Skeletal muscle tissue (tissue), 3 donors: ENCODE measurements at regions not wholly inside any gene's neighbourhood (a gene's known extent, or its start where the extent isn't known, plus 50 kb on each side); places are given as distances from the start of the nearest gene placed in this dataset.

Experiments used
- H3K27ac ChIP-seq: one replicate; pipeline ENCODE4 v1.7.0; 2013; ENCODE audit warnings: mild to moderate bottlenecking, low read depth, low read length, inconsistent platforms
- H3K27me3 ChIP-seq, 3 donors: one replicate each; pipeline ENCODE4 v1.7.0; 2013; ENCODE audit warnings: low read length in 3 of 3; ENCODE audit not compliant: control insufficient read depth in 3 of 3, insufficient read depth in 3 of 3
- H3K36me3 ChIP-seq, 3 donors: one replicate each; pipeline ENCODE4 v1.7.0; 2013; ENCODE audit warnings: low read length in 3 of 3; ENCODE audit not compliant: control insufficient read depth in 3 of 3, insufficient read depth in 3 of 3
- H3K4me1 ChIP-seq, 3 donors: one replicate each; pipeline ENCODE4 v1.7.0; 2013; ENCODE audit warnings: low read length in 3 of 3, mild to moderate bottlenecking in 3 of 3; ENCODE audit not compliant: control insufficient read depth in 3 of 3, insufficient read depth in 3 of 3
- H3K4me3 ChIP-seq, 3 donors: one replicate each; pipeline ENCODE4 v1.7.0; 2013; ENCODE audit warnings: low read length in 3 of 3
- H3K9ac ChIP-seq, 3 donors: one replicate each; pipeline ENCODE4 v1.7.0; 2013; ENCODE audit warnings: low read length in 3 of 3, mild to moderate bottlenecking in 3 of 3, moderate library complexity in 2 of 3, low read depth in 1 of 3
- H3K9me3 ChIP-seq, 3 donors: one replicate each; pipeline ENCODE4 v1.7.0; 2013; ENCODE audit warnings: low read length in 3 of 3; ENCODE audit not compliant: control insufficient read depth in 3 of 3
- donor health status: Osteomylitis.

GRCh38 chr4:171759274-171759673, 53.9 kb upstream of the GALNTL6 start:
- no peaks in the 10 kb centered on the region for H3K9me3 ChIP-seq
- H3K27me3 ChIP-seq: no peaks in the 10 kb centered on the region
- H3K4me1 ChIP-seq: no peaks in the 10 kb centered on the region

GRCh38 chr4:171751538-171751937, 61.7 kb upstream of the GALNTL6 start:
- H3K4me3 ChIP-seq: no peak overlapping the region
- no peak overlapping the region for H3K27ac ChIP-seq
- no peaks in the 10 kb centered on the region for H3K36me3 ChIP-seq

More at GRCh38 chr4:171759274-171759673, 53.9 kb upstream of the GALNTL6 start:
- H3K9ac ChIP-seq: no peak overlapping the region
- no peak overlapping the region for H3K4me3 ChIP-seq
- no peak overlapping the region for H3K27ac ChIP-seq
- H3K36me3 ChIP-seq: no peaks in the 10 kb centered on the region

GRCh38 chr4:171746418-171746817, 66.8 kb upstream of the GALNTL6 start:
- H3K27ac ChIP-seq: no peak overlapping the region
- H3K36me3 ChIP-seq: no peaks in the 10 kb centered on the region
- no peak overlapping the region for H3K4me3 ChIP-seq
- no peaks in the 10 kb centered on the region for H3K4me1 ChIP-seq
- no peaks in the 10 kb centered on the region for H3K27me3 ChIP-seq
- H3K9ac ChIP-seq: no peak overlapping the region
- no peaks in the 10 kb centered on the region for H3K9me3 ChIP-seq

More at GRCh38 chr4:171751538-171751937, 61.7 kb upstream of the GALNTL6 start:
- Histone ChIP-seq H3K9me3 (no peaks in the 10 kb centered on the region), H3K27me3 (no peaks in the 10 kb centered on the region), H3K9ac (no peak overlapping the region), H3K4me1 (no peaks in the 10 kb centered on the region)

GRCh38 chr4:171742436-171742835, 70.8 kb upstream of the GALNTL6 start:
- no peak overlapping the region for H3K4me3 ChIP-seq
- H3K9ac ChIP-seq: no peak overlapping the region
- no peak overlapping the region for H3K27ac ChIP-seq
- no peaks in the 10 kb centered on the region for H3K9me3 ChIP-seq
- no peaks in the 10 kb centered on the region for H3K27me3 ChIP-seq
- H3K4me1 ChIP-seq: no peaks in the 10 kb centered on the region
- H3K36me3 ChIP-seq: no peaks in the 10 kb centered on the region

- Histone ChIP-seq H3K36me3 (no peaks in the 10 kb centered on the region), H3K4me1 (no peaks in the 10 kb centered on the region), H3K9me3 (no peaks in the 10 kb centered on the region), H3K27me3 (no peaks in the 10 kb centered on the region), H3K9ac (no peak overlapping the region), H3K27ac (no peak overlapping the region), H3K4me3 (no peak overlapping the region)
These were observed 86.0 kb upstream of the GALNTL6 start for GRCh38 chr4:171727185-171727584.

- H3K9me3 ChIP-seq: no peaks in the 10 kb centered on the region
- H3K4me1 ChIP-seq: no peaks in the 10 kb centered on the region
- no peaks in the 10 kb centered on the region for H3K27me3 ChIP-seq
- no peak overlapping the region for H3K9ac ChIP-seq
- H3K36me3 ChIP-seq: no peaks in the 10 kb centered on the region
- no peak overlapping the region for H3K4me3 ChIP-seq
- no peak overlapping the region for H3K27ac ChIP-seq
These were observed 91.3 kb upstream of the GALNTL6 start for GRCh38 chr4:171721937-171722336.

GRCh38 chr4:171719691-171720090, 93.5 kb upstream of the GALNTL6 start:
- Histone ChIP-seq H3K27ac (no peak overlapping the region), H3K9ac (no peak overlapping the region), H3K9me3 (peaks cover 0 to 4% (median 0%) of the 10 kb centered on the region in 3 donors), H3K4me3 (no peak overlapping the region), H3K4me1 (no peaks in the 10 kb centered on the region), H3K36me3 (no peaks in the 10 kb centered on the region), H3K27me3 (no peaks in the 10 kb centered on the region)

GRCh38 chr4:171718665-171719064, 94.5 kb upstream of the GALNTL6 start:
- no peaks in the 10 kb centered on the region for H3K36me3 ChIP-seq
- no peak overlapping the region for H3K9ac ChIP-seq
- no peak overlapping the region for H3K4me3 ChIP-seq
- peaks cover 0 to 4% (median 0%) of the 10 kb centered on the region in 3 donors for H3K9me3 ChIP-seq
- no peaks in the 10 kb centered on the region for H3K4me1 ChIP-seq
- no peak overlapping the region for H3K27ac ChIP-seq
- no peaks in the 10 kb centered on the region for H3K27me3 ChIP-seq

GRCh38 chr4:171718069-171718468, 95.1 kb upstream of the GALNTL6 start:
- Histone ChIP-seq H3K4me3 (no peak overlapping the region), H3K36me3 (no peaks in the 10 kb centered on the region), H3K27me3 (no peaks in the 10 kb centered on the region), H3K4me1 (no peaks in the 10 kb centered on the region), H3K27ac (no peak overlapping the region), H3K9me3 (peaks cover 0 to 4% (median 0%) of the 10 kb centered on the region in 3 donors), H3K9ac (no peak overlapping the region)

GRCh38 chr4:171717231-171717741, 95.9 kb upstream of the GALNTL6 start:
- peaks cover 0 to 4% (median 0%) of the 10 kb centered on the region in 3 donors for H3K9me3 ChIP-seq
- no peak overlapping the region for H3K27ac ChIP-seq
- H3K36me3 ChIP-seq: no peaks in the 10 kb centered on the region
- no peaks in the 10 kb centered on the region for H3K27me3 ChIP-seq
- no peak overlapping the region for H3K4me3 ChIP-seq
- no peak overlapping the region for H3K9ac ChIP-seq
- no peaks in the 10 kb centered on the region for H3K4me1 ChIP-seq
